AG04450 (cell line): ENCODE measurements at regions not wholly inside any gene's neighbourhood (a gene's known extent, or its start where the extent isn't known, plus 50 kb on each side); places are given as distances from the start of the nearest gene placed in this dataset.
"Not testable (repeated sequence)": the region's sequence is repeated elsewhere in the genome, so short reads cannot be mapped to it uniquely, and the experiment has no call there.

Experiments
- CTCF ChIA-PET: fragments of 300-600, 350-600 bp; formaldehyde crosslinking; extraction: SDS; loops from one replicate; lab custom pipeline; 2022; ENCODE audit warnings: antibody characterized with exemption, inconsistent platforms; lab: Charles Lee
- POLR2A ChIA-PET: fragments of 350-600 bp; formaldehyde crosslinking; extraction: SDS; loops from one replicate; lab custom pipeline; 2021; ENCODE audit warnings: antibody characterized with exemption, inconsistent platforms; lab: Yijun Ruan, JAX
- DNase-seq: peaks from one replicate; pipeline ENCODE4 v3.0.0-alpha.2; 2011; ENCODE audit warnings: low read depth, low spot score
- H3K27ac ChIP-seq: one replicate; pipeline ENCODE4 v1.5.1; 2012; ENCODE audit warnings: low read depth, low read length, control low read depth
- H3K27me3 ChIP-seq: one replicate; pipeline ENCODE4 v1.6.0; 2012; ENCODE audit warnings: low read length; ENCODE audit not compliant: control insufficient read depth, insufficient read depth
- H3K4me3 ChIP-seq: 2 replicates; pipeline ENCODE4 v1.5.1; 2011; ENCODE audit warnings: mild to moderate bottlenecking, low read depth, low read length, control low read depth
- H3K9me3 ChIP-seq: 2 replicates; pipeline ENCODE4 v1.5.1; 2012; ENCODE audit warnings: low read length; ENCODE audit not compliant: control insufficient read depth, insufficient read depth
- CTCF ChIP-seq: IDR thresholded peaks from 2 replicates; pipeline ENCODE4 v1.5.1; 2011; ENCODE audit warnings: low read depth, low read length, control low read depth, inconsistent platforms

GRCh38 chr2:16200554-16201193 is 260.3 kb downstream of the MYCN start:
- TF ChIP-seq CTCF, result no peak
- no peak overlapping the region for H3K4me3 ChIP-seq
- no peak for DNase-seq
- peaks cover 63% of the 10 kb centered on the region for H3K9me3 ChIP-seq
- H3K27me3 ChIP-seq, result no peaks in the 10 kb centered on the region
- ChIA-PET POLR2A (no interaction called here), CTCF (no interaction called here)
- no peak overlapping the region for H3K27ac ChIP-seq

- Histone ChIP-seq H3K27ac (no peak overlapping the region), H3K4me3 (no peak overlapping the region), H3K9me3 (peaks cover 63% of the 10 kb centered on the region), H3K27me3 (no peaks in the 10 kb centered on the region)
- DNase-seq, result no peak
- CTCF ChIA-PET, result no interaction called here
- no peak for TF ChIP-seq CTCF
- POLR2A ChIA-PET, result no interaction called here
Observed at GRCh38 chr2:16199882-16200553, 259.7 kb downstream of the MYCN start.

GRCh38 chr2:16199241-16199640 is 258.9 kb downstream of the MYCN start:
- H3K4me3 ChIP-seq, DNase-seq, CTCF ChIA-PET, H3K27ac ChIP-seq, H3K27me3 ChIP-seq, POLR2A ChIA-PET: not testable (repeated sequence)
- peaks cover 55% of the 10 kb centered on the region for H3K9me3 ChIP-seq

GRCh38 chr2:16198166-16198912 is 258.0 kb downstream of the MYCN start:
- ChIA-PET POLR2A (no interaction called here), CTCF (no interaction called here)
- Histone ChIP-seq H3K4me3 (no peak overlapping the region), H3K27ac (no peak overlapping the region), H3K27me3 (no peaks in the 10 kb centered on the region), H3K9me3 (peaks cover 48% of the 10 kb centered on the region)
- TF ChIP-seq CTCF, result no peak
- DNase-seq, result no peak

GRCh38 chr2:16197504-16198147 is 257.3 kb downstream of the MYCN start:
- ChIA-PET CTCF (no interaction called here), POLR2A (no interaction called here)
- no peak for TF ChIP-seq CTCF
- DNase-seq, result no peak
- no peak overlapping the region for H3K4me3 ChIP-seq
- H3K9me3 ChIP-seq, result peaks cover 46% of the 10 kb centered on the region
- no peak overlapping the region for H3K27ac ChIP-seq
- H3K27me3 ChIP-seq, result no peaks in the 10 kb centered on the region
